ENCODE measurements at regions not wholly inside any gene's neighbourhood (a gene's known extent, or its start where the extent isn't known, plus 50 kb on each side); places are given as distances from the start of the nearest gene placed in this dataset.

DNA sequence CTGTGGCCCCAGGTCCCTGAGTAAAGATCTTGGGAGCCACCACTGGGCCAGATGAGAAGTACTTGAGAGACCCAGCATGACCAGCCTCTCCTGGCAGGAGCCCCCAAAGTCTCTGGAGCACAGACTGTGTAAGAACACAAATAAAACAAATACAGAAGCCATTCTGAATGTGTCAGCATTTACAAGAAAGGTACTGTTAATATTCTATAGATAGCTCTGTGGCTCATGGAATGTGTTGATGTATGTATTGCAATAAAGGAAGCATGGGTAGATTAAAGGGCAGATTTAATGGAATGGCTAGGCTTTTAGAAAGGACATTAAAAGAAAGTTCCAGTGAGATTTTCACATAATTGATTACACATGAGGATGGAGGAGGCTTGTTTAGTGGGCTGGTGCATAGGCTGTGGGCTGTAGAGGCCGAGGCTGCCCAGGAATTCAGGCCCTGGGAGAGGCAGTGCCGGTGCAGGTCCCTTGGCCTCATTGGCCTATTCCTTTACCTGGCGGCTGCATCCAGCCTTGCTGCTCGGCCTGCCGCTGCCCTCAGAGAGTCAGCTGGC is 127.7 kb upstream of the DLX2 start (continued):
- TF ChIP-seq HDAC2 (IDR thresholded peaks at IDR 0.05; ENCODE audit: borderline replicate concordance in 1 of 2, low read depth in 2 of 2, low read length in 2 of 2) = no peak
- TF ChIP-seq YY1 (IDR thresholded peaks at IDR 0.05; ENCODE audit: low read depth, low read length) = no peak
- no peak for TF ChIP-seq KDM4A (IDR thresholded peaks at IDR 0.05; ENCODE audit: low read depth, low read length, severe bottlenecking)
